ENCODE measurements at regions not wholly inside any gene's neighbourhood (a gene's known extent, or its start where the extent isn't known, plus 50 kb on each side); places are given as distances from the start of the nearest gene placed in this dataset.

GRCh38 chr6:4533576-4533975 lies 242.6 kb upstream of the CDYL start:
- TF ChIP-seq CTCF (conservative IDR thresholded peaks at IDR 0.05; ENCODE audit: low read depth, low read length) = no peak
- TF ChIP-seq EZH2phosphoT487 (IDR thresholded peaks at IDR 0.05; ENCODE audit: borderline replicate concordance, low read length) = no peak
